ENCODE measurements at regions not wholly inside any gene's neighbourhood (a gene's known extent, or its start where the extent isn't known, plus 50 kb on each side); places are given as distances from the start of the nearest gene placed in this dataset.

DNA sequence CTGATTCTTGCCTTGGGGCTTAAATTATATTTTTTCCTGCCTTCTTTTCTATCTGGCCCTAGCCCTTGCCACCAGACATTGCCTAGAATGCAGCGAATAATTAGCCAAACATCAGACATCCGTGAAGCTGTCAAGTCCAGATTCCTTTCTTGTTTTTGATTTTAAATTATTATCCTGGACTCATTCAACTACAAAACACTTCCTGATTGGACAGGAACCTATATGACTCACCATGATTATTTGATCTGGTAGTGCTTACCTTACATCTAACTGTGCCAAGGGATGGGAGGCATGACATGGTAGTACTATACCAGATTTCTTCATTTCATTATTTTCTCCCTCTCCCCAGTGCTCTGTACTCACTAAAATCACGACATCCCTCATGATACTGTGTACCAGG, 829.6 kb downstream of the TLR4 start:
- TF ChIP-seq EZH2phosphoT487 (IDR thresholded peaks at IDR 0.05): no peak
- TF ChIP-seq, protein P1, sequence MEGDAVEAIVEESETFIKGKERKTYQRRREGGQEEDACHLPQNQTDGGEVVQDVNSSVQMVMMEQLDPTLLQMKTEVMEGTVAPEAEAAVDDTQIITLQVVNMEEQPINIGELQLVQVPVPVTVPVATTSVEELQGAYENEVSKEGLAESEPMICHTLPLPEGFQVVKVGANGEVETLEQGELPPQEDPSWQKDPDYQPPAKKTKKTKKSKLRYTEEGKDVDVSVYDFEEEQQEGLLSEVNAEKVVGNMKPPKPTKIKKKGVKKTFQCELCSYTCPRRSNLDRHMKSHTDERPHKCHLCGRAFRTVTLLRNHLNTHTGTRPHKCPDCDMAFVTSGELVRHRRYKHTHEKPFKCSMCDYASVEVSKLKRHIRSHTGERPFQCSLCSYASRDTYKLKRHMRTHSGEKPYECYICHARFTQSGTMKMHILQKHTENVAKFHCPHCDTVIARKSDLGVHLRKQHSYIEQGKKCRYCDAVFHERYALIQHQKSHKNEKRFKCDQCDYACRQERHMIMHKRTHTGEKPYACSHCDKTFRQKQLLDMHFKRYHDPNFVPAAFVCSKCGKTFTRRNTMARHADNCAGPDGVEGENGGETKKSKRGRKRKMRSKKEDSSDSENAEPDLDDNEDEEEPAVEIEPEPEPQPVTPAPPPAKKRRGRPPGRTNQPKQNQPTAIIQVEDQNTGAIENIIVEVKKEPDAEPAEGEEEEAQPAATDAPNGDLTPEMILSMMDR (IDR thresholded peaks at IDR 0.05): no peak
